ENCODE measurements at regions not wholly inside any gene's neighbourhood (a gene's known extent, or its start where the extent isn't known, plus 50 kb on each side); places are given as distances from the start of the nearest gene placed in this dataset.

DNA sequence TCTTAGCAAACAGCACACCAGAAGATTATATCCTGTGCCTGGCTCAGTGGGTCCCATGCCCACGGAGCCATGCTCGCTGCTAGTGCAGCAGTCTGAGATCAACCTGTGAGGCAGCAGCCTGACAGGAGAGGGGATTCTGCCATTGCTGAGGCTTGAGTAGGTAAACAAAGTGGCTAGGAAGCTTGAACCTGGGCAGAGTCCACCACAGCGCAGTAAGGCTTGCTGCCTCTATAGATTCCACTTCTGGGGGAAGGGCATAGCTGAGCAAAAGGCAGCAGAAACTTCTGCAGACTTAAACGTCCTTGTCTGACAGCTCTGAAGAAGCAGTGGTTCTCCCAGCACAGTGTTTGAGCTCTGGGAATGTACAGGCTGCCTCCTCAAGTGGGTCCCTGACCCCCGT lies 210.3 kb downstream of the RMST start (continued):
- TF ChIP-seq MTA3 (IDR thresholded peaks at IDR 0.05; ENCODE audit: borderline replicate concordance), result no peak
- no peak for TF ChIP-seq TSC22D4 (tag; IDR thresholded peaks at IDR 0.05)
- TF ChIP-seq PHF20 (IDR thresholded peaks at IDR 0.05; ENCODE audit: partially characterized antibody), result no peak
- no peak for TF ChIP-seq ZNF12 (CRISPR knock-in tag; IDR thresholded peaks at IDR 0.05)
- no peak for TF ChIP-seq TFAP4 (CRISPR knock-in tag; IDR thresholded peaks at IDR 0.05; ENCODE audit: borderline replicate concordance)
- TF ChIP-seq ZNF766 (CRISPR knock-in tag; conservative IDR thresholded peaks at IDR 0.05), result no peak

DNA sequence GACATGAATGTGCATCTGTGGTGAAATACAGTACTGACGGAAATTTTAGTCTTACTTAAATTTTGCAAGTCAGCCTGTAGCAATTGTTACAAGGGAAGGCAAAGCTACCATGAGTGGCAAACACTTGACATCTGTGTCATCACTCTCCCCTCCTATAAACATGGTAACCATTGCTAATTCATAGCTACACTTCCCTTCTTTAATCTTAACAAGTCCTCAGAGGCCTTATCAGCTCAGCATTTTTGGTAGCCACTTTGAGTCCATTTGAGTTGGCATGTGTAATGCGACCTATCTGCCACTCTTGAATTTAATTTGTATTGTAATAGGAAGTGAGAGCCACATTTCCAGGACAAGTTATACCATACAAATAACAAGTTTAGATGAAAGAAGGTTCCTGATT lies 218.1 kb downstream of the RMST start:
- Histone ChIP-seq H3K9ac (ENCODE audit: insufficient read depth in 1 of 2, low read depth in 2 of 2, low read length in 2 of 2) (no peak overlapping the region), H3K4me3 (no peak overlapping the region), H3K27ac (ENCODE audit: extremely low read depth, low read depth, low read length) (no peak overlapping the region), H3K9me3 (replicated peaks; ENCODE audit: control insufficient read depth, insufficient read depth, low read depth, low read length) (no peaks in the 10 kb centered on the region), H3K27me3 (ENCODE audit: control insufficient read depth in 2 of 2, insufficient read depth in 2 of 2, low read length in 2 of 2) (no peaks in the 10 kb centered on the region), H3K4me2 (ENCODE audit: insufficient read depth, low read length) (no peak overlapping the region), H2AFZ (ENCODE audit: low read depth, low read length) (no peak overlapping the region), H4K20me1 (replicated peaks; ENCODE audit: control insufficient read depth, insufficient read depth, low read length) (no peaks in the 10 kb centered on the region), H3K36me3 (ENCODE audit: control insufficient read depth, insufficient read depth, low read length) (no peaks in the 10 kb centered on the region), H3K9me1 (ENCODE audit: control insufficient read depth, insufficient read depth, low read length) (no peaks in the 10 kb centered on the region), H3K79me2 (ENCODE audit: control insufficient read depth, insufficient read depth, low read length) (no peaks in the 10 kb centered on the region), H3K4me1 (replicated peaks in 1 of 2; ENCODE audit: control insufficient read depth in 2 of 2, insufficient read depth in 2 of 2, low read length in 2 of 2) (no peaks in the 10 kb centered on the region)
- intact Hi-C loops (cut with micrococcal nuclease), result no loop called here
- no peak for FAIRE-seq
- no TSS peak for BruUV-seq (replicated peaks)
- in situ Hi-C loops (cut with MboI), result no loop called here
- no peak for DNase-seq (ENCODE audit: extremely low read depth in 1 of 4, low spot score in 3 of 4)
- ChIA-PET POLR2A (no interaction called here), CTCF (ENCODE audit: low intra/inter-chr PET ratio) (no interaction called here)
- no peak for ATAC-seq
- WGBS (ENCODE audit: insufficient coverage, low coverage, missing lambda C conversion rate), result 0% methylated on average over 2 of the region's 2 CpGs
- TF ChIP-seq CLOCK (CRISPR knock-in tag; IDR thresholded peaks at IDR 0.05; ENCODE audit: borderline replicate concordance) (no peak), NR1H2 (CRISPR knock-in tag; IDR thresholded peaks at IDR 0.05) (no peak), MEF2D (tag; conservative IDR thresholded peaks at IDR 0.05; ENCODE audit: low read depth) (no peak), NFATC3 (IDR thresholded peaks at IDR 0.05) (no peak), ZNF696 (CRISPR knock-in tag; conservative IDR thresholded peaks at IDR 0.05) (no peak), IFI16 (CRISPR knock-in tag; IDR thresholded peaks at IDR 0.05) (no peak), ARID4B (CRISPR knock-in tag; IDR thresholded peaks at IDR 0.05) (no peak)
- TF ChIP-seq, protein P1, sequence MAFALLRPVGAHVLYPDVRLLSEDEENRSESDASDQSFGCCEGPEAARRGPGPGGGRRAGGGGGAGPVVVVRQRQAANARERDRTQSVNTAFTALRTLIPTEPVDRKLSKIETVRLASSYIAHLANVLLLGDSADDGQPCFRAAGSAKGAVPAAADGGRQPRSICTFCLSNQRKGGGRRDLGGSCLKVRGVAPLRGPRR (CRISPR knock-in tag; IDR thresholded peaks at IDR 0.05), result no peak

Measured in K562 (cell line).